ENCODE measurements at regions not wholly inside any gene's neighbourhood (a gene's known extent, or its start where the extent isn't known, plus 50 kb on each side); places are given as distances from the start of the nearest gene placed in this dataset.
"Not testable (repeated sequence)": the region's sequence is repeated elsewhere in the genome, so short reads cannot be mapped to it uniquely, and the experiment has no call there.

DNA sequence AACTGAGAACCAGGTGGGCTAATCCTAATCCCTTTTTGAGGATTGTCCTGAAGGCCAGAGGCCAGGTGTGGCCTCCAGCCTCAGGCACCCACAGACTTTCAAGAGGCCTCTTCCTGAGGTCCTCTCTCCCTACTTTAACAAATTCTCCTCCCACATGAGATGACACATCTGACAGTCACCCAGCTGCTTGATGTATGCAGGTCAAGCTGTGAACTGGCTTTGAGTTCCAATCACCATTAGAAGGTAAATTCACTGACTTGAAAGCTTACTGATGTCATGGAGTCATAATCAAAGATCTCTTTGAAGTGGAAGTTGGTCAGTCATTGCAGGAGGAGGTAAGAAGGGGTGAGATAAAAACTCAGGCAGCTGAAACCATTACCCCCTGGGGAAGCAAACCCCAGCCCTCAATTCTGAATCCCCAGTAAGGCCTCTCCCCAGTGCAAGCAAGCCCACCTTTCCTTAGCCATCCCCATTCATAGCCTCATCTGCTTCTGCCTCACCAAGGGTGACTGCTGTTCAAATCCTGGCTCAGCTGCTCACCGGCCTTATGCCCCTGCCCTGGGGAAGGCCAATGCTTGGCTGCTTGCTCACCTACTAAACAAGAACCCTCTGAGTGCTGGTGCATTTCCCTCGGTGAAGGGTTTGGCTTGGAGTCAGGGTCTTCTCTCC is 196.3 kb downstream of the BCL2L11 start:
- not testable (repeated sequence) for DNase-seq (ENCODE audit: low read depth)

DNA sequence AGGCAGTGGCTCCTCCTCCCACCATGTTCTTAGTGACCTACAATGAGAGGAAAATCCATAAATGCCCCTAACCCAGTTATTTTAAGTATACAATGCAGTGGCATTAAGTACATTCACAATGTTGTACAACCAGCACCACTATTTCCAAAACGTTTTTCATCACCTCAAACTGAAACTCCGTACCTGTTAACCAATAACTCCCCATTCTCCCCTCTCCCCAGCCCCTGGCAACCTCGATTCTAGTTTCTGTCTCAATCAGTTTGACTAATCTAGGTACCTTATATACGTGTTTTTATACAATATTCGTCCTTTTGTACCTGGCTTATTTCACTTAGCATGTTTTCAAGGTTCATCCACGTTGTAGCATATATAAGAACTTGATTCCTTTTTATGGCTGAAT is 198.8 kb downstream of the BCL2L11 start:
- not testable (repeated sequence) for DNase-seq (ENCODE audit: low read depth)

DNA sequence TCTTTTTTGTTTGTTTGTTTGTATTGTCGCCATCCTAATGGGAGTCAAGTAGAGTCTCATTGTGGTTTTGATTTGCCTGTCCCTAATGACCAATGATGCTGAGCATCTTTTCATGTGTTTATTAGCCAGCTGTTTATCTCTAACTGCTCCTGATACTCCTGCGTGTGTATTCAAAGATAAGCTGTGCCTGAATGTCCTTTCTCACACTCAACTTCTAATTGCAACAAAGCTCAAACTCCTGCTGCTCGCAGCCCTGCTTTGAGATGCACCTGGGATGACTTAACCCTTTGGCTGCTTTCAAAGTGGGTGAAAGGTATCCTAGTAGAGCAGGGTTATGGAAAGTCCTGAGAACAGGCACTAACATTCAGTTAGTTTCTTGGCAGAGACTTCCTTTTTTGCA is 199.6 kb downstream of the BCL2L11 start:
- not testable (repeated sequence) for DNase-seq (ENCODE audit: low read depth)

DNA sequence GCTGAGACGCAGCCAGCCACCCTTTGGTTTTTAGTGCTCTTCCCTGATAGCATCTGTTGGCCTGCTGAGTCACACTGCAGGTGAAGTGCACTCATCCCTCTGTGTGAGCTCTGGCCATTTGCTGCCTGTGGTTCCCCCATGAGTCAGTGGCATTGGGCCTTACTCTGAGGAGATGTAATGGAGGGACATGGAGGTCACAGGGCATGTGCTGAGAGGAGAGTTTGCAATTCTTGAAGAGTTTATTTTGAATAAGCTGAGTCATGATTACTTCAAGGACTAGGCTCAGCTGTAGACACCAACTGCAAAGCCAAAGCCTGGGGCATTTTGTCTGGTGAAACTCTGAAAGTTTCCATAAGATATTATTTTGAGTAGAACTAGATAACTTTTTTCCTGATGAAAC is 200.3 kb downstream of the BCL2L11 start:
- not testable (repeated sequence) for DNase-seq (ENCODE audit: low read depth)

DNA sequence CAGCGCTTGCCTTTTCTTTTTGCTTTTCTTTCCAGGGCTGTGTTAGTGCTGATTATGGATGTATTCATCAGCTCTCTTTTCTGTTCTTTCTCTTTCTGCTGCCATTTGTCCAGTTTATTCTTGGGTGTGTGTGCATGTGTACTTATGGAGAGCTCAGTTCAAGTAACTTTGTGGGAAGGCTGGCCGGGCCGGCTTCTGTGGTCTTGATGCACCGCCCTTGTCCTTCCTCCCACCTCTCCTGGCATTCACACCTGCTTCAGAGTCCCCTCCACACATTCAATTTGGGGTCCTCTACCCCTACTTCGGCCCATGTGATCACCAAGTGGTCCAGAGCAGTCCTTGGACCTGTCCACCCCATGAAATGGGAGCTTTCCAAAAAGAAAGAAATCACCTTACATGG is 202.7 kb downstream of the BCL2L11 start:
- not testable (repeated sequence) for DNase-seq (ENCODE audit: low read depth)

DNA sequence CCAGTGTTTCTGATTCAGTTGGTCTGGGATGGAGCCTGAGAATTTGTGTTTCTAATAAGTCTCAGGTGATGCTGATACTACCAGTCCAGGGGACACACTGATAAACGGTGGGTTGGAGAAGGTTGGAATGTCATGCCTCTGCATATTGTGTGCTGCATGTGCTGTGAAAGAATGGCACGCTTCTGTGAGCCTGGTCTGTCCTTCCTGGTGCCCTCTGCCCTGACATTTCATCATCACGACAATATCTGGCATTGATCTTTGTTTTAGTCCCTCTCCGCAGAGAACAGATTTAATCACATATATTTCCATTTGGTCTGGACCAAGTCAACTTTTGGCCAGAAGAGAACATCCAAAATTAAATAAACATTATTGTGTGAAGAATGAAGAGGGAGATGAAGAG is 207.0 kb downstream of the BCL2L11 start:
- DNase-seq (ENCODE audit: low read depth), result not testable (repeated sequence)

DNA sequence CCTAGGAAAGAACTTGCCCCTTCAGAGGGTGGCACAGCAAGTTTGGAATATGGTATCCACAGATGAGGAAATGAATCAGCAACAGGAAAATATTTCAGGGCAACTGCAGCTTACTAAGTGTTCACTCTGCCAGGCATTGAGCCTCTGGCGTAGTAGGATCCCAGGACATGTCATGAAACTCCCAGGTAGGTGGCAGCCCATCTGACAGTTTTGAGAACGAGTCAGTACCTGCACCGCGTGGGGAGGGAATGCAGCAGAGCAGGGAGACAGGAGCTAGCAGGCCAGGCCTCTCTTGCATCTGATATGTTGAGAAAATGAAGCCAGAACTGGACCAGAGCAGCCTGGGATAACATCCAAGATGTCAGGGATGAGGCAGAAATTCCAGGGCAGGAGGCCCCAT is 208.6 kb downstream of the BCL2L11 start:
- DNase-seq (ENCODE audit: low read depth), result not testable (repeated sequence)

DNA sequence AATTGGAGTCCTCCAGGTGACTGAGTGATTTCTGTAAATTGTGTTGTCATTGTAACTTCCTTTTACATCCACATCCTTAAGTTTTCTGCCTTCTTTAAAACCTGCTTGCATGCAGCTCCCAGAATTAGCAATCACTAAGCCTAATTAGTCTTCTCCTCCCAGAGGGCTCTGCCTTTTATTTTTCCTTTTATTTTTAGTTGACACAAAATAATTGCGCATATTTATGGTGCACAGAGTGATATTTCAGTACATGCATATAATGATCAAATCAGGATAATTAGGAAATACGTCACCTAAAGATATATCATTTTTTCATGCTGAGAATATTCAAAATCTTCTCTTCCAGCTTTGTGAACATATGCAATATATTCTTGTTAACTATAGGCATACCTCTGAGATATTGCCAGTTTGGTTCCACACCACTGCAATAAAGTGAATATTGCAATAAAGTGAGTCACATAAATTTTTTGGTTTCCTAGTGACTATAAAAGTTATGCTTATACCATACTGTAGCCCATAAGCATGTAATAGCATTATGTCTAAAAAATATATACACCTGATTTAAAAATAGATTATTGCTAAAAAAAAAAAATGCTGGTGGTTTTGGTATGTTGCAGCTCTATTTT is 210.5 kb downstream of the BCL2L11 start:
- DNase-seq (ENCODE audit: low read depth), result not testable (repeated sequence)

DNA sequence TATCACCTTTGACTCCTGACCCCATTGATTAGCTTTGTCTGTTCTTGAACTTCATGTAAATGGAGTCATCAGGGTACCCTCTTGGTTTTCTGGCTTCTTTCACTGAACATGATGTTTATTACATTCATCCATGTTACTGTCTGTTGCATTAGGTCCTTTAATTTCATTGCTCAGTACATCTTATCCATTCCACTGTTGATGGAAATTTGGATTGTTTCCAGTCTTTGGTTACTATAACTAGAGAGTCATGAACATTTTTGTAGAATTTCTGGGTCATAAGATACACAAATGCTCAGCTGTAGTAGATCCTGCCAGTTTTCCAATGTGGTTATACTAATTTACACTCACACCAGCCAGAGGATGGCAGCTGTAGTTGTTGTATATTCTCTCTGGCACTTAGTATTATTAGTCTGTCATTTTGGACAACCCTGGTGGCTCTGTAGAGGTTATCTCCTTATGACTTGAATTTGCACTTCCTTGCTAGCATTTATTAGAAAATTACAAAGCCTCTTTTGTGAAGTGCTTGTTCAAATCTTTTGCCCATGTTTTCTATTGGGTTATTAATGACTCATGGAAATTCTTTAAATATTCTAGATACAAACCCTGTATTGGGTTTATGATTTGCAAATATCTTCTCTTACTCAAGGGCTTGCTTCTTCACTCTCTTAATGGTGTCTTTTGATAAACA is 214.7 kb downstream of the BCL2L11 start:
- DNase-seq (ENCODE audit: low read depth), result not testable (repeated sequence)

DNA sequence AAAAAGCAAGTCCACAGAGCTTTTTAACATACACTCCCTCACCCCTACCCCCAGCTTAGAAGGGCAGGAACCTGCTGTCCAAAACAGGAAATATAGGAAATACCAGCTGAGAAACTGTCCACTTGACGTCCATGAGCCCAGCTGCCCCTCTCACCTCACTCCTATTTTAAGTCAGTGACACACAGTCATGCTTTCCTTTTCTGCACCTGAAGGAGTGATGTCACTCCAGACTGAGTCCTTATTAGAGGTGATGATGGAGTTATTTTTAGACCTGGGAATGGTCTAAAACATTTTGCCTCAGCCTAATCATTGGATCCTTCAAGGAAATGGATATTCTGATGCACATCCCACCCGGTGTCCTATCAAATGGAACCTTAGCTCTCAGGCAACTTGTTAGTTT is 217.8 kb downstream of the BCL2L11 start:
- not testable (repeated sequence) for DNase-seq (ENCODE audit: low read depth)

DNA sequence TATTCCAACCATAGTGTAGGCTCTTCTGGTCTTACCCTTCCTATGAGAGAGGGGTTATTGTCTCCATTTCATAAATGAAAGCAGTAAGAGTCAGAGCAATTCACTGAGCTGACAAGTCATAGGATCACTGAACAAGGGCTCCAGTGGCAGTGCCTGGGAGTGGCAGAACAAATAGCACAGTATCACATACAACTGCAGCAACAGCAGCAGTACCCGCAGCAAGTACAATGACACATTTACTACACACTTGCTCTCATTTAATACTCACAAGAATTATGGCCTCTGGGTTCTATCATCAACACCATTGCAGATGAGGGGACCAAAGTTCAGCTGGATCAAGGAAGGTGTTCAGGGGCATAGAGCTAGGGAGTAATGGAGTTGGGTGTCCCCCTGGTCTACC is 218.8 kb downstream of the BCL2L11 start:
- DNase-seq (ENCODE audit: low read depth), result not testable (repeated sequence)

DNA sequence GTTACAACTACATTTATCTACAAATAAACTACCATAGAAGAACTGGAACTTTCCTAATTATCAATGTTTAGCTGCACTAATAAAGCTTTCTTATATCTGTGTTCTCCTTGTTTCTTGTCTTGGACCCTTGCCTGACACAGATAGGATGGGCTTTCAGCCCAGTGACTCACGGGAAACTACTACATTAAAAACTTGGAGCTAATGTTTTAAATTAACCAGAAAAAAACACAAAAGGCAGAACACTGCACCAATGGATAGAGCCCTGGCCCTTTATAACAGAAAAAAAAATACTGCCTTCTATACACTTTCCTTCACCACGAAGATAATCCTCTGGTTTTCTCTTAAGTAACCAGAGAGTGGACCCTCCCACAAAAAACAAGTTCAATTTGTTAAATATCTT is 223.9 kb downstream of the BCL2L11 start:
- DNase-seq (ENCODE audit: low read depth), result not testable (repeated sequence)

DNA sequence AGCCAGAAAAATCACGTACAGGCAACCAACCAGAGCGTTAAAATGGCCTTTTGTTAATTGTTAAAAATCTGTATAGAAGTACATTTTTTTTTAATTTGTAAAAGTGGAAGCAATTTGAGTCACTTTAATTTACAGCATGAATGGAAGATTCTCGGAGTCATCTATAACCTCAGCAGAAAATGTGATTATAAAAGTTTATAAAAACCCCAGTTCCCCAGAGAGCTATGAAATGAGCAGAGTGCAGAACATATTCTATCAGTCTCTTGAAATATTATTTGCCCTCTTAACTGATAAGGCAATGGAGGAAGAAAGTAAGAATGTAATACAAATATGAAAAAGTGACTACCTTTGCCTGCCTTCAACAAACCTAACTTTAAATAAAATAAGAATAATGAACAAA is 224.7 kb downstream of the BCL2L11 start:
- not testable (repeated sequence) for DNase-seq (ENCODE audit: low read depth)

DNA sequence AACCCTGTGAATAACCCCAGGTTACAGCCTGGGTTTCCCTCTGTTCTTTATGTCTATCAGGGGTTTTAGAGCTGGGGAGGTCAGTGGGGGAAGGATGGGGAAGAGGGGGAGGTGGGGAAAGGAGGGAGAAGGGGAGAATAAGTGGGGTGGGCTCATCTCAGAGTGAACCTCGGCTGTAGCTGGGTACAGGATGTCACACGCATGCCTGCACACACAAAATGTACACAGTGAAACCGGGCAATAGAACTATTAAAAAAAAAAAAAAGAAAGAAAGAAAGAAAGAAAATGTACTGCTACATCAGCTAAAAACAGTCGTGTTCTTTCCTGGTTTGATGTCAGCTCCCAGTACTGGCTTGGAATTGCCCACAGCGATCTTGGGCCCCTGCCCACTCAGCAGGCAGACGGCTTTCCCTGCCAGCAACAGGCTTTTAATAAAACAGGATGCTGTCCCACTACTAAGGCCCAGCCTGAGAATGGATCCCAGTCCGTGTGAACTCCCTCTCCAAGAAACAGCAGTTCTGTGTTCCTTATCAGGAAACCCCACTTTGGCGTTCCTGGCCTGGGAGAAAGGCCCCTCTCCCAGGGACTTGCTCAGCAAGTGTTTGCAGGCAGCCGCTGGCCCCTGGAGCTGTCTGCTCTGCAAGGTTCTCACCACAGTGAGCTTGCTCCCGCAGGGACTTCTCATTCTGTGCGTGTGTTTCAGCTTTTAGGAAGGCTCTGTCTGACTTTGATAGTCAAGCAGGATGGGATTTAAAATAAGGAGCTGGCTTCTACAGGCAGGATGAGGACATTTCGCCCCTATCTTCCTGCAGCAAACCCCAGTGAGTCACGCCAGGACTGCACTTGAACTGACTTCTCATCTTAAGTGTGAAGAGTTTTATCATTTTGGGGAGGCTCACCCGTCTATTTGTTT is 225.6 kb downstream of the BCL2L11 start:
- DNase-seq (ENCODE audit: low read depth), result not testable (repeated sequence)

DNA sequence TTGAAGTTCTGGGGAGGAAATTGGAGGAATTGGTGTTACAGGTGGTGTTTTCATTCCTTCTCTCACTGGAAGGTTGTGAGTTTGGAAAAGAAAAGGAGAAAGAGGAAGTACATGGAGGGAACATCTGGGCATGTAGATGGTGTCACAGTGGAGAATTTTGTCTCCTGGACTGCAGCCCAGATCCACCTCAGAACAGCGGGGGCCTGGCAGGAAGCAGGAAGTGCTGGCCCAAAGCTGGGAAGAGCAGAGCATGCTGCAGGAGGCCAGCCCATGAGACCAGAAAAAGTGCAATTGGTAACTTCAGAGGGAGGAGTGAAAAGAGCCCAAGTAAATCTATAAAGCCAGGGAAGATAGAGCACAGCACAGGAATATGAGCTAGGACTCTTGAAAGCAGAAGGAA is 227.0 kb downstream of the BCL2L11 start:
- DNase-seq (ENCODE audit: low read depth), result not testable (repeated sequence)

DNA sequence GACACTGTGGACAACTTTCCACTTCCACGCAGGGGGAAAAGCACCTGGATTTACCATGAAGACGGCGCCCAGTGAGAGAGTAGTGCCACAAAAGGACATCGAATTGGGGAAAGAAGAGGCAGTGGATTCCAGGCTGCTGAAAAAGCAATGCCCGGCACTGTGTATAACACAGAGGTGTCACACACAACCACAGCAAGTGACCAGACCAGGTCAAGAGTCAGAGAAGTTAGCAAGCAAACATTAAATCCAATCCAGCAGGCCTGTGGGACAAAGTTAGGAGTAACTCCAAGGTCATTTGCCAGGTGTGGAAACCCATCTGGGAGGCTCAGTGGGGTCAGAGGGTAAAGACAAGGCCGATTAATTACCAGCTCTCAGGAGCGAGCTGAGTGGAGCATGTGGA is 227.6 kb downstream of the BCL2L11 start:
- not testable (repeated sequence) for DNase-seq (ENCODE audit: low read depth)

DNA sequence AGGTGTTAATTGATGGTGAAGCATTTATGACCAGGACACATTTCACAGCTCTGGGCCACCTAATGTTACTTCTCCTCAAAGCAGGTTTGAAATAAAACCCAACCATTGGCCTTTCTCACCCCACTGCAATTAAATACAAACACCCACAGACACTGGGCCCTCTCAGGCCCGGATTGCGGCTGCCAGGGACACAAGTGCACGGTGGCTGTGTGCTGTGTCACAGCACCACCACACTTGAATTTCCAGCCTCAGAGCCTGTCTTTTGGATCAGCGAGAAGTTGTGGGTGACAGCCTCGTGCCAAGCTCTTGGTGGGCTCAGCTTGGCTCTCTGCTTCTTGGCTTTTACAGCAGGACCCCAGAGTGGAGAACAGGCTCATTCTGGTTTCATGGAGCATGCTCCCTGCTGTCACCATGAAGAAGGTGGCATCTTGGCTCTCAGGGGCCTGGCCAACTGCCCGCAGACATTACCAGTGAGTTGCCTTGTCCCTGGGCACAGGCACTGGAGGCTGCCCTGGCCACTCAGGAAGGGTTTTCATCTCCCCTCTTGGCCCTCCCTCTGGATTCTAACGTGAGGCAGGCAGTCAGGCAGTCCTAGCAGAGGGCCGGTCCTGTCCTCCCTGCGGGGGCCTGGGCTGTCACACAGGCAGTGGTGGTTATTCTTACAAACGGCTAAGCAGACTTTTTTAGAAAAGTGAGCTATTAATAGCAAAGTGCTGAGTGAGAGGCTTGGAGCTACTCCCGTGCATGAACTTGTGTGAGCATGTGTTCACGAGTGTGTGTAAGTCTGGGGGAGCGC is 234.5 kb downstream of the BCL2L11 start:
- not testable (repeated sequence) for DNase-seq (ENCODE audit: low read depth)

DNA sequence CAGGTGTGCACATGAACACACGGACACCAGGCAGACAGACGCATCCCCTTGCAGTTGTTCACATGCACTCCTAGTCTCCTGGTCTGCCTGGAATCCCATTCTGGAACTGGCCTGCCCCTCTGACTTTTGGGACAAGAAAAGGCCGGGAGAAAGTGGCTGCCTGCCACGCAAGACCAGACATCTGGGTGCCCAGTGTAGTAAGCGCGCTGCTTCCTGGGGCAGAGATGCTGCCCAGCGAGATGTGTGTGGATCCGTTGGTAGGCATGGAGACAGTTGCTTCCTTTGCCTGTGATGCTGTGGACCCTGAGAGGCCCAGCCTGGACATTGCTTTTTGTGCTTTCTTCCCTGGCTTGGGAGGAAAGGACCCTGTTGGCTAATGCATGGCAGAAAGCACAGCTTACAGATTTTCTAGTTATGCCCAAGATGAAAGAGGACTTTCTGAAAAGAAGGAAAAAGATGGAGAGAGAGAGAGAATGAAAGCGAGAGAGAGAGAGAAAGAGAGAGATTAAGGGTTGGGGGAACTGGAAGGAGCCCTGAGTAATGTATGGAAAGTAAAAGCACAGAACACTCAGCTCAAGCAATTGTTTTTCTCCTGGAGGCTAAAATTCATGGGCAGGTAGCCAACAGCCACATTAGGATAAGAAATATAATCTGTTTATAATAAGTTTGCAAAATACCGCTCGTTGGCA is 235.3 kb downstream of the BCL2L11 start:
- not testable (repeated sequence) for DNase-seq (ENCODE audit: low read depth)

DNA sequence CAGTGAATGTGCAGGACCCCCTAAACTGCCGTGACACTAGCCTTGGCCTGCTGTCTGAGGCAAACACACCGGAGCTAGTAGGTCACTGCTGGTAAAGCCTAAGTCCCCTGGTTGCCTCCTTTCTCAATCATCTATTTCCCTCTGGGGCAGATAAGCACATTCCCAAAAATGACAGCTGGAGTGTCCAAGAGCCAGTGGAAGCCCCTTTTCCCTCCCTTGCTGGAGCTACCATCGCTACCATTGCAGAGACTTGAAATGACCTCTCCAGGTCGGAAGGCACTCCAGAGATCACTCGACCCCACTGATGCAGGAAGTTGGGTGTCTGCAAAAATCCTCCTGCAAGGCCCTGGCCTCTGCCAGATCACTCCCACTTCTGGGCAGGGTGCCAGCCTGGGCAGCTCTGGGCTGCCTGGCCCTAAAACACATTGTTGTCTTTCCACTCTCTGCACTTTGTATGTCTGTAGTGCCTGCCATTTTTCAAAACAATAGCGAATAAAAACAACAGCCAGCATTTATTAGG is 235.9 kb downstream of the BCL2L11 start:
- not testable (repeated sequence) for DNase-seq (ENCODE audit: low read depth)

DNA sequence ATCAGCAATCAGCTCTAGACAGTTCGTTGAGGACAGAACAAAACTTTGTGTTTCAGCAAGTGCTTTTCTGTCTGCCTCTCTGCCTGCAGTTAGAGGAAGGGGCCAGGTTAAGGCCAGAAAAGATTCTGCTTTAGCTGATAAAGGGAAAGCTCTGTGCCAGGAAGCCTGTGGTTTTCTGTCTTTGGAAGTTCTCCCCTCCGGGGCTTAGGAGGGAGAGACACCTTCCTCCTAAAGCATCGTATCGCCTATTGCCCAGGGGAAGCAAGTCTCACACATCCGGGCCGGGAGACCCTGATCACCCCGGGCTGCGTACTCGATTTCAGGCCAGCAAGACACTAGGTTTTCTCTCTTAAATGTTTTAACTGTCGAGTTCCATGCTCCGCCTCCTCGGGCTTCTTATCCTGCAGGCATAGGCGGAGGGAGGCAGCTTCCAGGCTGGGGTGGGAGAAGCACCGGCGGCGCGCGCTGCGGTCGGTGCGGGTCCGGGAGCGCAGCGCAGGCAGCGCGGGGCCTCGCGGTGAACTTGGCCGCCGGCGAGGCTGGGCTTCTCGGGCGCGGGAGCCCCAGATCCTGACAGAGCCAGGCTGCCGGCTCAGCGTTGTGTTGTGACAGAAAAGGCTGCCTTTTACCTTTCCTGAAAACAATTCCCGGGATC is 245.4 kb downstream of the BCL2L11 start:
- DNase-seq (ENCODE audit: low read depth), result not testable (repeated sequence)
